ENCODE measurements at regions not wholly inside any gene's neighbourhood (a gene's known extent, or its start where the extent isn't known, plus 50 kb on each side); places are given as distances from the start of the nearest gene placed in this dataset.
A peak's percentile ranks its signal among the peaks of the same experiment; 100 is the strongest.

DNA sequence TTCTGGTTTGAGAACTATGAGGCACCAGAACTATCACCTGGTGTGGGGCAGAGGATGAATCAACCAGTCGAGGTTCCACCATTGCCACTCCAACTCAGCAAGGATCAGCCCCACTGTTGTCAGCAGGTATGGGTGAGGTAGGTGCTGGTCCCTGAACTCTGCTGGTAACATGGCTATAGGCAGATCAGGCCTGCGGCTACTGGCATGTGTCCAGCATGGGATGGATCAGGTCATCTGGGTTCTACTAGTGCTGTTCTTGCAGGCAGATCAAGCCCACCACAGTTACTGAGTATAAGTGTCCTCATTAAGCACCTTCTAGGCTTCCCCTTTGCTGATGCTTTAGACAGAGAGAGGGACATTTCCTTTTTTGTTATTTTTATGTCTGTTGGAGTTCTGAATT is 71.7 kb downstream of the GABRA6 start:
- Histone ChIP-seq H3K27ac (ENCODE audit: low read depth in 1 of 2, low read length in 2 of 2) (no peak overlapping the region), H3K4me1 (ENCODE audit: control insufficient read depth in 1 of 2, insufficient read depth in 2 of 2, low read length in 2 of 2) (no peaks in the 10 kb centered on the region), H3K27me3 (ENCODE audit: control insufficient read depth in 1 of 2, insufficient read depth in 2 of 2, low read length in 1 of 2) (no peaks in the 10 kb centered on the region), H3K9me3 (ENCODE audit: control insufficient read depth, low read length) (no peaks in the 10 kb centered on the region), H3K4me3 (ENCODE audit: low read length in 2 of 2) (no peak overlapping the region), H3K36me3 (ENCODE audit: control insufficient read depth in 1 of 2, insufficient read depth in 2 of 2, low read length in 1 of 2) (no peaks in the 10 kb centered on the region)
- intact Hi-C loops (cut with DNase I), result no loop called here
- ATAC-seq (ENCODE audit: low FRiP score) (no peak), DNase-seq (peak in 1 of 2 donors; percentile 56)
- 64% methylated on average over 2 of the region's 2 CpGs for WGBS, 2 donors

DNA sequence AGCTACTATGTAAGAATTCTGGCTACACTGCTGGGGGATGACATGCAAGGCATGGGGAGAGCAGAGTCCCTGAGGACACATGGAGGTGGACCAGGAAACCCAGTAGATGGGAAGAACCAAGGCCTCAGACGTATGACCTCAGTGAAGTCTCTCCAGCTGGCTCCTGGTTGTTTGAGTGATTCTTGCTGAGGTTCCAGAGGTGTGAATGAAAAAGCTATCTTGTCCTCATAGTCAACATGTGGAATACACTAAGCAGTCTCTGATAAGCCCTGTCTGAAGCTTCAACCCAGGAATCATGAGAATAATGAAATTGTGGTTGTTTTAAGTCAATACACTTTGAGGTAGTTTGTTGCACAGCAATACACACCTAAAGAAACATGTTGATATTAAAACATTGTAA is 78.0 kb downstream of the GABRA6 start:
- 42 to 48% methylated on average over 1 of the region's 1 CpG for WGBS, 2 donors
- no peak overlapping the region for H3K27ac ChIP-seq (ENCODE audit: low read depth in 1 of 2, low read length in 2 of 2)
- no peaks in the 10 kb centered on the region for H3K9me3 ChIP-seq (ENCODE audit: control insufficient read depth, low read length)
- no peak overlapping the region for H3K4me3 ChIP-seq (ENCODE audit: low read length in 2 of 2)
- no peaks in the 10 kb centered on the region for H3K36me3 ChIP-seq (ENCODE audit: control insufficient read depth in 1 of 2, insufficient read depth in 2 of 2, low read length in 1 of 2)
- ATAC-seq (ENCODE audit: low FRiP score) (no peak), DNase-seq (no peak)
- H3K27me3 ChIP-seq (ENCODE audit: control insufficient read depth in 1 of 2, insufficient read depth in 2 of 2, low read length in 1 of 2), result no peaks in the 10 kb centered on the region
- intact Hi-C loops (cut with DNase I), result no loop called here
- H3K4me1 ChIP-seq (ENCODE audit: control insufficient read depth in 1 of 2, insufficient read depth in 2 of 2, low read length in 2 of 2), result no peaks in the 10 kb centered on the region

DNA sequence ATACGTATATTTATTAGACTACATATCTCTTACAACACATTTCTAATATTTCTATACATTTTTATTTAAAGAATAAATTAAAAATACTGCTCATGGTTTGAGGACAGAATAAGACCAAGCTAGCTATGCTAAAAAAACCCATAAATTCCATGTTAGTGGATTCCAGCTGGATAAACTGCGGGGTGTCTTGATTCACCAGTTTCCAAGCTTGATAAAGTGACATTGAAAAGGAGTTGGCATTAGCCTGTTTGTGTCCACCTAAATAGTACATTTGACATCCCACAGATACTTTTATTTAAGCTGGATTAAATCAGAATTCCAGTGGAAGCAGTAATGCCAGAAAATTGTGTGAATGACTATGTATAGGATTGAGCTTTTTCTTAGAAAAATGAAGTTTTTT is 80.1 kb downstream of the GABRA6 start:
- ATAC-seq (ENCODE audit: low FRiP score), result no peak
- intact Hi-C loops (cut with DNase I), result no loop called here
- Histone ChIP-seq H3K4me1 (ENCODE audit: control insufficient read depth in 1 of 2, insufficient read depth in 2 of 2, low read length in 2 of 2) (no peaks in the 10 kb centered on the region), H3K36me3 (ENCODE audit: control insufficient read depth in 1 of 2, insufficient read depth in 2 of 2, low read length in 1 of 2) (no peaks in the 10 kb centered on the region), H3K4me3 (ENCODE audit: low read length in 2 of 2) (no peak overlapping the region), H3K9me3 (ENCODE audit: control insufficient read depth, low read length) (no peaks in the 10 kb centered on the region), H3K27ac (ENCODE audit: low read depth in 1 of 2, low read length in 2 of 2) (no peak overlapping the region), H3K27me3 (ENCODE audit: control insufficient read depth in 1 of 2, insufficient read depth in 2 of 2, low read length in 1 of 2) (no peaks in the 10 kb centered on the region)
- 62 to 74% methylated on average over 2 of the region's 2 CpGs for WGBS, 2 donors
- no peak for DNase-seq

DNA sequence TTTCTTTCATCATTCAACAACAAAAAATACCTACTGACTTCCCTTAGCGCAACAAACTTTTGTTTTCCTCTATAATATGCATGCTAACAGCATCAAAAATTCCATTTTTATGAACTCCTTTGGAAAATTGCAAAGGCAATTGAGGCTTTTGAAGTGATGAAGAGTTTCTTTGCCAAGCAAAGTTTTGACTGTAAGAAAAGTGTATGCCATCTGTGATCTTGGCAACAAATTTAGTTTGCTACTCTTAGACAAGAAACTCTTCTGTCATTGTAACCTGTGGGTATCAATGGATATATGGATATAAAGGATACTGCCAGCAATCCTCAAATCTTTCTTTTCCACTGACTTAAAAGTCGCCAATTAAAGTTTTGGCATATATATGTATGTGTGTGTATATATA is 72.0 kb upstream of the GABRA1 start:
- no peaks in the 10 kb centered on the region for H3K27me3 ChIP-seq (ENCODE audit: control insufficient read depth in 1 of 2, insufficient read depth in 2 of 2, low read length in 1 of 2)
- ATAC-seq (ENCODE audit: low FRiP score), result no peak
- H3K4me3 ChIP-seq (ENCODE audit: low read length in 2 of 2), result no peak overlapping the region
- H3K27ac ChIP-seq (ENCODE audit: low read depth in 1 of 2, low read length in 2 of 2), result no peak overlapping the region
- DNase-seq, result no peak
- no peaks in the 10 kb centered on the region for H3K36me3 ChIP-seq (ENCODE audit: control insufficient read depth in 1 of 2, insufficient read depth in 2 of 2, low read length in 1 of 2)
- WGBS, 2 donors, result 81 to 90% methylated on average over 2 of the region's 2 CpGs
- intact Hi-C loops (cut with DNase I), result no loop called here
- H3K4me1 ChIP-seq (ENCODE audit: control insufficient read depth in 1 of 2, insufficient read depth in 2 of 2, low read length in 2 of 2), result no peaks in the 10 kb centered on the region
- no peaks in the 10 kb centered on the region for H3K9me3 ChIP-seq (ENCODE audit: control insufficient read depth, low read length)

DNA sequence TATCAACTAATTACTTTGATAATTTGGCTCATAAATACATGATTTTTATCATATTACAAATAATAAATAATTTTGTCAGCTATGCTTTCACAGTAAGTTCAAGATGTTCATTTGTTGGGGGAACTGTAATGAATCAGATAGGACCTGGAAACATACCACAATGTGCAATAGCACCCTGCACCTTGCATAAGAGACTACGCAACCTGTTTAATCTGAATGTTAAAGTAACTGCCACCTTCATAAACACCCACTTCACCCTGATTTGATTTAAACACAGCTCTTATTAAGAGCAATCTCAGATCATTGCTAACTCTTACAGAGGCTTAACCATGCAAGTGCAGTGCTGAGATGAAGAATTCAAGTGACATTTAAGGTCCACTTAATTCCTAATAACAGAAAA is 69.1 kb upstream of the GABRA1 start:
- DNase-seq, result no peak
- no peak for ATAC-seq (ENCODE audit: low FRiP score)
- Histone ChIP-seq H3K36me3 (ENCODE audit: control insufficient read depth in 1 of 2, insufficient read depth in 2 of 2, low read length in 1 of 2) (no peaks in the 10 kb centered on the region), H3K27ac (ENCODE audit: low read depth in 1 of 2, low read length in 2 of 2) (no peak overlapping the region), H3K9me3 (ENCODE audit: control insufficient read depth, low read length) (no peaks in the 10 kb centered on the region), H3K27me3 (ENCODE audit: control insufficient read depth in 1 of 2, insufficient read depth in 2 of 2, low read length in 1 of 2) (no peaks in the 10 kb centered on the region), H3K4me3 (ENCODE audit: low read length in 2 of 2) (no peak overlapping the region), H3K4me1 (ENCODE audit: control insufficient read depth in 1 of 2, insufficient read depth in 2 of 2, low read length in 2 of 2) (no peaks in the 10 kb centered on the region)
- intact Hi-C loops (cut with DNase I), result no loop called here
- WGBS, 2 donors, result 92 to 93% methylated on average over 1 of the region's 1 CpG

DNA sequence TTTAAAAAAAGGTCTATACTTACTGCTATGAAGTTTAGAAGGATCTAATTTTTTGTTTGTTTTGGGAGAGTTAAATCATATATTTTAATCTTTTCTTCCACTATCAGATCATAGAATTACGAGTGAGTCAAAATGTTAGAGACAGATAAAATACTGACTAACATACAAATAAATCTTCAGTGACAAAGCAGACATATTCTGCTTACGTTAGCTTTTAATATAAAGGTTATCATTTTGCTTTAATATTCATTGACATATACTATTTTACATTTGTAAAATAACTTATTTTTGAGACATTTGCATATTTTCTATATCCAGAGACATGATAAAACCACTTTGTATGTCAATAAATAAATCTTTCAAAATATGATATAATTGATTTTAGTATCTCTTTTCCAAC is 64.6 kb upstream of the GABRA1 start:
- DNase-seq, result no peak
- Histone ChIP-seq H3K36me3 (ENCODE audit: control insufficient read depth in 1 of 2, insufficient read depth in 2 of 2, low read length in 1 of 2) (no peaks in the 10 kb centered on the region), H3K4me3 (ENCODE audit: low read length in 2 of 2) (no peak overlapping the region), H3K4me1 (ENCODE audit: control insufficient read depth in 1 of 2, insufficient read depth in 2 of 2, low read length in 2 of 2) (no peaks in the 10 kb centered on the region), H3K27ac (ENCODE audit: low read depth in 1 of 2, low read length in 2 of 2) (no peak overlapping the region), H3K9me3 (ENCODE audit: control insufficient read depth, low read length) (no peaks in the 10 kb centered on the region), H3K27me3 (ENCODE audit: control insufficient read depth in 1 of 2, insufficient read depth in 2 of 2, low read length in 1 of 2) (no peaks in the 10 kb centered on the region)
- no peak for ATAC-seq (ENCODE audit: low FRiP score)
- intact Hi-C loops (cut with DNase I), result no loop called here
- 25 to 27% methylated on average over 2 of the region's 2 CpGs for WGBS, 2 donors

DNA sequence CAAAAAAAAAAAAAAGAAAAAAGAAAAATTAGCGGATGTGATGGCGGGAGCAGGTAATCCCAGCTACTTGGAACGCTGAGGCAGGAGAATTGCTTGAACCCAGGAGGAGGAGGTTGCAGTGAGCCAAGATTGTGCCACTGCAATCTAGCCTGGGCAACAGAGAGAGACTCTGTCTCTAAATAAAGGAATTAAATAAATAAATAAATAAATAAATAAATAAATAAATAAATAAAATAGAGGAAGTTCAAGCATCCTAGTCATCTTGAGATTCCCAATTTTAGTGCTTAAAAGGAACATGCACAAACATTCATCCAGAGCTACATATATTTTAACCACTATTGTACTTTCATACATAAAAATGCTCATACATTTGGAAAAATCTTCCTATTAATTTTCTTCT is 61.2 kb upstream of the GABRA1 start:
- no peaks in the 10 kb centered on the region for H3K27me3 ChIP-seq (ENCODE audit: control insufficient read depth in 1 of 2, insufficient read depth in 2 of 2, low read length in 1 of 2)
- ATAC-seq (ENCODE audit: low FRiP score), result no peak
- H3K36me3 ChIP-seq (ENCODE audit: control insufficient read depth in 1 of 2, insufficient read depth in 2 of 2, low read length in 1 of 2), result no peaks in the 10 kb centered on the region
- 89 to 96% methylated on average over 3 of the region's 3 CpGs for WGBS, 2 donors
- no peaks in the 10 kb centered on the region for H3K4me1 ChIP-seq (ENCODE audit: control insufficient read depth in 1 of 2, insufficient read depth in 2 of 2, low read length in 2 of 2)
- DNase-seq, result no peak
- no peak overlapping the region for H3K4me3 ChIP-seq (ENCODE audit: low read length in 2 of 2)
- no peaks in the 10 kb centered on the region for H3K9me3 ChIP-seq (ENCODE audit: control insufficient read depth, low read length)
- H3K27ac ChIP-seq (ENCODE audit: low read depth in 1 of 2, low read length in 2 of 2), result no peak overlapping the region
- intact Hi-C loops (cut with DNase I), result no loop called here

DNA sequence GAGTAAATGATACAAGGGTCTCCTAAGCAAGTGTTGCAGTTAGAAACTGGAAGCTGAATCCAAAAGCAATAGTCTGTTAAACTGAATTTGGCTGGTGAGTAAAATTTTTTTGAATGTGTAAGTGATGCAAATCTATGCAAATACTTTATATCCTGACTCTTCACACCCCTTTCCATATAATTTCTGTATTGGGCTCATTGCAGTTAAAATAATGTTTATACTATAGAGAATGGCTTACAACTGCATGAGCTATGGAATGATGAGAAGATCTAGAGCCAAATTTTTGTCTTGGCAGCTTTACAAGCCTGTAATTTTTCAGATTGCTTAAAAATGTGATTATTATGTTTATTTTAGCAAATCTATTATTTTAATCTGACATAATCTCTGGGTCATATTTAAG is 57.0 kb upstream of the GABRA1 start:
- ATAC-seq (ENCODE audit: low FRiP score) (no peak), DNase-seq (no peak)
- H3K4me3 ChIP-seq (ENCODE audit: low read length in 2 of 2), result no peak overlapping the region
- no peak overlapping the region for H3K27ac ChIP-seq (ENCODE audit: low read depth in 1 of 2, low read length in 2 of 2)
- H3K36me3 ChIP-seq (ENCODE audit: control insufficient read depth in 1 of 2, insufficient read depth in 2 of 2, low read length in 1 of 2), result no peaks in the 10 kb centered on the region
- H3K9me3 ChIP-seq (ENCODE audit: control insufficient read depth, low read length), result no peaks in the 10 kb centered on the region
- H3K4me1 ChIP-seq (ENCODE audit: control insufficient read depth in 1 of 2, insufficient read depth in 2 of 2, low read length in 2 of 2), result no peaks in the 10 kb centered on the region
- intact Hi-C loops (cut with DNase I), result no loop called here
- H3K27me3 ChIP-seq (ENCODE audit: control insufficient read depth in 1 of 2, insufficient read depth in 2 of 2, low read length in 1 of 2), result no peaks in the 10 kb centered on the region
